Fibroblast of pulmonary artery (primary cell): ENCODE measurements at regions not wholly inside any gene's neighbourhood (a gene's known extent, or its start where the extent isn't known, plus 50 kb on each side); places are given as distances from the start of the nearest gene placed in this dataset.
"Not testable (repeated sequence)": the region's sequence is repeated elsewhere in the genome, so short reads cannot be mapped to it uniquely, and the experiment has no call there.

ENCODE experiments used
- DNase-seq: peaks from one replicate; pipeline ENCODE4 v3.0.0-alpha.2; 2010; ENCODE audit warnings: low read depth
- H3K4me3 ChIP-seq: replicated peaks from 2 replicates; pipeline ENCODE4 v1.5.1; 2011; ENCODE audit warnings: low read depth, mild to moderate bottlenecking, control low read depth, low read length, moderate library complexity
- TF ChIP-seq, protein P1 (sequence below): IDR thresholded peaks from 2 replicates; pipeline ENCODE4 v1.5.1; 2011; ENCODE audit warnings: mild to moderate bottlenecking, control low read depth, low read length, inconsistent platforms; ENCODE audit errors: missing control alignments

DNA sequence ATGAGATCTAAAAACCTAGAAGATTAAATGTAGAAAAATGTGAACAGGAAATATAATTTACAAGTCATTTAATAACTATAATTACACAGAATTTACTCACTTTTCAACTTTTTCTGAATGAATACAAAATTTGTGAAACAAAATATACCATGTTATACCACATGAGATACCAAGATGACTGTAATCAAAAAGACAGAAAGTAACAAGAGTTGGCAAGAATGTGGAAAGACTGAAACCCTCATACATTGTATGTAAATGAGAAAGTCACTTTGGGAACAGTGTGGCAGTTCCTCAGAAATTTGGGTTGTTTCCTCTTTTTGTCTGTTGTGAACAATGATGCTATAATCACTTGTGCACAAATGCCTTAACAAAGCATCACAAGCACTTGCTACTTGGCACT lies 145.4 kb upstream of the ZNF804A start:
- no peak for DNase-seq
- TF ChIP-seq, protein P1, sequence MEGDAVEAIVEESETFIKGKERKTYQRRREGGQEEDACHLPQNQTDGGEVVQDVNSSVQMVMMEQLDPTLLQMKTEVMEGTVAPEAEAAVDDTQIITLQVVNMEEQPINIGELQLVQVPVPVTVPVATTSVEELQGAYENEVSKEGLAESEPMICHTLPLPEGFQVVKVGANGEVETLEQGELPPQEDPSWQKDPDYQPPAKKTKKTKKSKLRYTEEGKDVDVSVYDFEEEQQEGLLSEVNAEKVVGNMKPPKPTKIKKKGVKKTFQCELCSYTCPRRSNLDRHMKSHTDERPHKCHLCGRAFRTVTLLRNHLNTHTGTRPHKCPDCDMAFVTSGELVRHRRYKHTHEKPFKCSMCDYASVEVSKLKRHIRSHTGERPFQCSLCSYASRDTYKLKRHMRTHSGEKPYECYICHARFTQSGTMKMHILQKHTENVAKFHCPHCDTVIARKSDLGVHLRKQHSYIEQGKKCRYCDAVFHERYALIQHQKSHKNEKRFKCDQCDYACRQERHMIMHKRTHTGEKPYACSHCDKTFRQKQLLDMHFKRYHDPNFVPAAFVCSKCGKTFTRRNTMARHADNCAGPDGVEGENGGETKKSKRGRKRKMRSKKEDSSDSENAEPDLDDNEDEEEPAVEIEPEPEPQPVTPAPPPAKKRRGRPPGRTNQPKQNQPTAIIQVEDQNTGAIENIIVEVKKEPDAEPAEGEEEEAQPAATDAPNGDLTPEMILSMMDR: no peak
- no peak overlapping the region for H3K4me3 ChIP-seq

DNA sequence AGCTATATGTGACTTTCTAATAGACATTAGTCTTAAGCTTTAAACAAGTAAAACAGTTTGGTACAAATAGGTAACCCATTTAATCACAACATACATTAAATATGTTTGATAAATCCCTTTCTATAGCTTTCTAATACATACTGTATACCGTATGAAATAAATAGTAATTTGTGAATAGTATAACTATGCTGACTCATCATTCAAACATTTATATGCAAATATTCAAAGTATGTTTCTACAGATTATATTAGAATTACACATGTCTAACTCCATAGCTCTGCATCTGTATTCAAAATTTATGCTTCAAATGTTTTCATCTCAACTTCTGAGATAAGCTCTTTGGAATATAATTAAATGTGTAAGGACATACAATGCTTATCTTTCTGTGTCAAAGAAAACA lies 142.7 kb upstream of the ZNF804A start:
- TF ChIP-seq, protein P1: no peak
- DNase-seq: no peak
- no peak overlapping the region for H3K4me3 ChIP-seq

DNA sequence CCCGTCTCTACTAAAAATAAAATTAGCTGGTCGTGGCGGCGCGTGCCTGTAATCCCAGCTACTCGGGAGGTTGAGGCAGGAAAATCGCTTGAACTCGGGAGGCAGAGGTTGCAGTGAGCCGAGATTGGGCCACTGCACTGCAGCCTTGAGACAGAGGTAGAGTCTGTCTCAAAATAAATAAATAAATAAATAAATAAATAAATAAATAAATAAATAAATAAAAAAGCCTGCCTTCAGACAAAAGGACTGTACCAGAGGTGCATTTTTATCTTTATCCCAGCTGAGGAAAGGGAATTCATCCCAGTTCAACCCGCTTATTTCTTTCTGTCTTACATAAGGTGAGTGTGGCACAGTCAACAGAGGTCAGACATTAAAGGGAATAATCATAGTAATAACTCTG lies 141.6 kb upstream of the ZNF804A start:
- not testable (repeated sequence) for DNase-seq, H3K4me3 ChIP-seq

DNA sequence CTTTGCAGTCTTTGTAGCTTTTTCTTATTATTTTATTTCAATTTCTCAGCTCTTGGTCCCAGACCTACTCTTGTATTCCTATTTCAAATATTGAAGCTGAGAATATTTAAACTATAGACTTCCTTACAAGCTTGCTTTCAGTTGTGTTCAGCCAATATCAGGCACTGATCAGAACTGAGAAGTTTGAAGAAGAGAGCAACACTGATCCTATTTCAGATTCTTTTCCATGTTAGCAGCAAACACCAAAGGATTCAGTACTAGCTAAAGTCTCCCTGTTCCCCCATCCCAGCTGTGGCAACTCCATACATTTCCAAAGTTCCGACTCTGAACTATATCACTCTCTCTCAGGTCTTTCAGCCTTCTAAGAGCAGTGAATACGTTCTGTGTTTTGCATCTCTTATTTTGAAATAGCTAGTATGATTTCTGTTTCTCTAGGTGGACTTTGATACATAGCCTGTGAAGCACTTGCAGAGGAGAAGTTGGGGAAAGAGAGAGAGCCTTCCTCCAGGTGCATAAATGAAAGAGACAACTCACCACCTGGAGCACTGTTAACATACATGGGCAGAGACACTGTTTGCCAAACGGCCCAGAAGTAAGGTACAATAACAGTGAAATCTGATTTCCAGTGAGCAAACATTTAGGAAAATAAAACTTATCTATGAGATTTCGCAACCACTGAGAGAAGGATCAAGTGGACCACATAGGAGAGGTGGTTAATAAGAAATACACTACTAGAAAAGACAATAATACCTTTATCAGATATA lies 135.0 kb upstream of the ZNF804A start:
- H3K4me3 ChIP-seq: no peak overlapping the region
- TF ChIP-seq, protein P1: no peak
- no peak for DNase-seq

DNA sequence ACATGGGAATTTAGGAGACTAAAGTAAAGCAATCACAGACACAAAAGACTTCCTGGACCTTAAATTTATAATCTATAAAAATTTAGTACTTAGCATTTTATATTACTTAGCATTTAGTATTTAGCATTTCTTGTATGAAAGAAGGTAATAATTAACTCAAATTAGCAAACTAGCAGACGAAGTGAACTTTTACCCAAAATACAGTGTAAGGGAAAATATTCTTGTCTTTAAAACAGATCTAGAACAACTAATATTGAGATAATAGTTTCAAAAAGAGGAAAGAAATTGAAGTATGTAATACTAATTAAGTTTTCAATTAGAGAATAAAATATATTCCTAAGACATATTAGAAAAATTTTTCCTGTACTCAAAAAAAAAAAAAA lies 134.5 kb upstream of the ZNF804A start:
- TF ChIP-seq, protein P1: no peak
- DNase-seq: no peak
- H3K4me3 ChIP-seq: no peak overlapping the region

DNA sequence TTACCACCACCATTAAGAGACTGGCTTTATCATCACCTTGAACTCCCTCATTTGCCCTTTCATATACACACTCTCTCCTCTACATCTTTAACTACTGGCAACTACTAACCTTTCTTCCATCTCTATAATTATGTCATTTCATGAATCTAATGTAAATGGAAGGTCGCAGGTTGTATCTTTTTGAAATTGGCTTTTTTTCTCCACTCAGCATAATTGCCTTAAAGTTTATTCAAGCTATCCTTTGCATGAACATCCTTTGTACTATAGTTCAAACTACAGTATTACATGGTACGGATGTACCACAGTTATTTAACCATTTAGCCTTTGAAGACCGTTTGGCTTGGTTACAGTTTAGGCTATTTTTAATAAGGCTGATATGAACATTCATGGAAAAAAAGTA lies 129.5 kb upstream of the ZNF804A start:
- H3K4me3 ChIP-seq: no peak overlapping the region
- no peak for DNase-seq
- TF ChIP-seq, protein P1: no peak

DNA sequence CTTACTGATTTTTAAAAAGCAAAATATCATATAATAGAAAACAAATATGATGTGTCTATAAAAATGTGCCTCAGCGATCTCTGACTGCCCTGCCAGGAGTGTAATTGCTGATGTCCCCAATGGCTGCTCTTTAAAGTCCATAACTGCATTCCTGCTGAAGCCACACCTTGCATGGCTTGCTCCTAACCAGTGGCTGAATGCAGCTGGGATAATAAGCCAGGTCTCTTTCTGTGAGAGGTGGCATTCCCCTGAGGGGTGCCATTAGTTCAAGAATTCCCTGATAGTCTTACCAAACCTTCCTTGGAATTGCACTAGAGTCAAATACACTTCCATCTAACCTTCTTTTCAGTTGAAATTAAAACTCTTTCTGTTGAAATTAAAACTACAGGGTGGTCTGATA lies 125.8 kb upstream of the ZNF804A start:
- no peak for DNase-seq

More for the DNA sequence above, 125.8 kb upstream of the ZNF804A start:
- no peak overlapping the region for H3K4me3 ChIP-seq
- TF ChIP-seq, protein P1: no peak
